Activated CD4-positive, CD25-positive, alpha-beta regulatory T cell treated with anti-CD3 and anti-CD28 coated beads, Interleukin-2, amount 50 U/mL, for 16 hours (primary cell): ENCODE measurements at regions not wholly inside any gene's neighbourhood (a gene's known extent, or its start where the extent isn't known, plus 50 kb on each side); places are given as distances from the start of the nearest gene placed in this dataset.

Experiments
- DNase-seq: peaks from one replicate; pipeline ENCODE4 v3.0.0-alpha.2; 2020; ENCODE audit warnings: low read depth, low spot score

GRCh38 chrY:15648198-15648597 lies 1123.9 kb downstream of the NLGN4Y start:
- DNase-seq, result no peak

- no peak for DNase-seq
Measured at GRCh38 chrY:15650056-15650455, 1125.7 kb downstream of the NLGN4Y start.

GRCh38 chrY:15688531-15688930 lies 1164.2 kb downstream of the NLGN4Y start:
- no peak for DNase-seq

- no peak for DNase-seq
Measured at GRCh38 chrY:15689994-15690393, 1165.7 kb downstream of the NLGN4Y start.

- DNase-seq, result no peak
Measured at GRCh38 chrY:15702131-15702530, 1177.8 kb downstream of the NLGN4Y start.

GRCh38 chrY:15704906-15705305 lies 1180.6 kb downstream of the NLGN4Y start:
- no peak for DNase-seq

GRCh38 chrY:15749533-15750433 lies 1225.5 kb downstream of the NLGN4Y start:
- no peak for DNase-seq

GRCh38 chrY:15751001-15751400 lies 1226.7 kb downstream of the NLGN4Y start:
- no peak for DNase-seq

- DNase-seq, result no peak
Measured at GRCh38 chrY:15756266-15756665, 1231.9 kb downstream of the NLGN4Y start.

- DNase-seq, result no peak
Measured at GRCh38 chrY:15773579-15773978, 1249.2 kb downstream of the NLGN4Y start.

- DNase-seq, result no peak
Measured at GRCh38 chrY:15775880-15776279, 1251.6 kb downstream of the NLGN4Y start.

- DNase-seq, result no peak
Measured at GRCh38 chrY:15779891-15780290, 1255.6 kb downstream of the NLGN4Y start.

GRCh38 chrY:15800021-15800420 lies 1275.7 kb downstream of the NLGN4Y start:
- no peak for DNase-seq

GRCh38 chrY:15805985-15806384 lies 1281.7 kb downstream of the NLGN4Y start:
- DNase-seq, result no peak

- no peak for DNase-seq
Measured at GRCh38 chrY:15814241-15814640, 1289.9 kb downstream of the NLGN4Y start.
